GM12865 (cell line): ENCODE measurements at regions not wholly inside any gene's neighbourhood (a gene's known extent, or its start where the extent isn't known, plus 50 kb on each side); places are given as distances from the start of the nearest gene placed in this dataset.
"Not testable (repeated sequence)": the region's sequence is repeated elsewhere in the genome, so short reads cannot be mapped to it uniquely, and the experiment has no call there.

Experiments used
- DNase-seq: peaks from one replicate; pipeline ENCODE4 v3.0.0; 2010; ENCODE audit warnings: low read depth
- H3K4me3 ChIP-seq: 2 replicates; pipeline ENCODE4 v1.5.1; 2011; ENCODE audit warnings: mild to moderate bottlenecking, low read depth, low read length, control low read depth
- TF ChIP-seq, protein P1 (sequence below): IDR thresholded peaks from 2 replicates; pipeline ENCODE4 v1.5.1; 2011; ENCODE audit warnings: low read length, control low read depth, low read depth, inconsistent platforms; ENCODE audit not compliant: insufficient read depth; ENCODE audit errors: missing control alignments

DNA sequence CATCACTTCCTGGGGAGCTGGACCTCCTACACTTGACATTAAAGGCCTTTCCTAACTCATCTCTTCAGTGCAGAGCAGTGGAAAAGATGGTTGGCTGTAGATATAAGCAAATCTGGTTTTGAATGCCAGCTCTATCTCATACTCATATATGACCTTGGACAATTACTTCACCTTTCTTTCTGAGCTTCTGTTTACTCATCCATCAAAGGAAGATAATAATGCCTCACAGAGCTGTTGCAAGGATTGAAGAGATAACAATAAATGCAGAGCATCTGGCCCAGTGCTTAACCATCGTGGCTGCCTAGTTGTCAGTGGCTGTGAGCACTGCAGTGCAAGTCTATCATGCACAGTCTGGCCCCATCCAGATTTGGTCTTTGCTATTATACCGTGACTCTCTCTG lies 148.1 kb upstream of the EOLA2 start:
- DNase-seq = no peak
- TF ChIP-seq, protein P1, sequence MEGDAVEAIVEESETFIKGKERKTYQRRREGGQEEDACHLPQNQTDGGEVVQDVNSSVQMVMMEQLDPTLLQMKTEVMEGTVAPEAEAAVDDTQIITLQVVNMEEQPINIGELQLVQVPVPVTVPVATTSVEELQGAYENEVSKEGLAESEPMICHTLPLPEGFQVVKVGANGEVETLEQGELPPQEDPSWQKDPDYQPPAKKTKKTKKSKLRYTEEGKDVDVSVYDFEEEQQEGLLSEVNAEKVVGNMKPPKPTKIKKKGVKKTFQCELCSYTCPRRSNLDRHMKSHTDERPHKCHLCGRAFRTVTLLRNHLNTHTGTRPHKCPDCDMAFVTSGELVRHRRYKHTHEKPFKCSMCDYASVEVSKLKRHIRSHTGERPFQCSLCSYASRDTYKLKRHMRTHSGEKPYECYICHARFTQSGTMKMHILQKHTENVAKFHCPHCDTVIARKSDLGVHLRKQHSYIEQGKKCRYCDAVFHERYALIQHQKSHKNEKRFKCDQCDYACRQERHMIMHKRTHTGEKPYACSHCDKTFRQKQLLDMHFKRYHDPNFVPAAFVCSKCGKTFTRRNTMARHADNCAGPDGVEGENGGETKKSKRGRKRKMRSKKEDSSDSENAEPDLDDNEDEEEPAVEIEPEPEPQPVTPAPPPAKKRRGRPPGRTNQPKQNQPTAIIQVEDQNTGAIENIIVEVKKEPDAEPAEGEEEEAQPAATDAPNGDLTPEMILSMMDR = no peak
- H3K4me3 ChIP-seq = no peak overlapping the region

DNA sequence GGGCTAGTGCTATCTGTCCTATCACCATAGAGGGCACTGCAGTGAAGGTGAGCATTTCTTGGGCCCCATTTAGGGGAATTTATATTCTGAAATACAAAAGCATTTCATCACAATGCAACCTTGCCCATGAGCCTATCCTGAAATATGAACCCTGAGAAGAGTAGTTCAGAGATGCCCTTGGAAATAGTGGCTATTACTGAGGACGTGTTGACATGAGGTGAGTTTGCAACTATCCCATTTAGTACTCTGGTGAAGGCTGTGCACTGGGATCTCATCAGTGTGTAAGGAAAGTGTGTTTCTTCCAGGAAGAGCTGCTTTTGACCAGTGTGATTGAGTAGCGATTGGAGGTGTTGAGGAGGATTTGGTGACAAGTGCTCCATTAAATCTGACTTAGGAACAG lies 149.3 kb upstream of the EOLA2 start:
- no peak for DNase-seq
- TF ChIP-seq, protein P1 = no peak
- H3K4me3 ChIP-seq = no peak overlapping the region

DNA sequence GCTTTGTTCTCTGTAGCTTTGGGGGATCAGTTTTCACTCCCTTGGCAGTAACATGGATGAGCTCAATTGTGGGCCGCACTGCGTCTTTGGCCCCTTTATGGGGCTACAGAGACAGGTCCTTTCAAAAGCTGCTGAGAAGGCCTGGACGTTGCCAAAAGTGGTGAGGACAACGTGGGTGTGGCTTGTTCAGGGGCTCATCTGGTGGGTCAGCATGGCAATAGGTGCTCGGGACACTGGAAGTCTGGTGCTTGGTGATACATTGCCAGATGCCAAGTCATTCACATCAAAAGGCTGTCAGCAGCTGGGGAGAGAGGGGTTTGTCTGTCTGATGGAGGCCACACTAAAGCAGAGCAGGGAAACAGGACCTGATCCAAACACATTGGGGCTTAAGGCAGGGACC lies 149.8 kb upstream of the EOLA2 start:
- DNase-seq = no peak
- TF ChIP-seq, protein P1 = no peak
- no peak overlapping the region for H3K4me3 ChIP-seq

DNA sequence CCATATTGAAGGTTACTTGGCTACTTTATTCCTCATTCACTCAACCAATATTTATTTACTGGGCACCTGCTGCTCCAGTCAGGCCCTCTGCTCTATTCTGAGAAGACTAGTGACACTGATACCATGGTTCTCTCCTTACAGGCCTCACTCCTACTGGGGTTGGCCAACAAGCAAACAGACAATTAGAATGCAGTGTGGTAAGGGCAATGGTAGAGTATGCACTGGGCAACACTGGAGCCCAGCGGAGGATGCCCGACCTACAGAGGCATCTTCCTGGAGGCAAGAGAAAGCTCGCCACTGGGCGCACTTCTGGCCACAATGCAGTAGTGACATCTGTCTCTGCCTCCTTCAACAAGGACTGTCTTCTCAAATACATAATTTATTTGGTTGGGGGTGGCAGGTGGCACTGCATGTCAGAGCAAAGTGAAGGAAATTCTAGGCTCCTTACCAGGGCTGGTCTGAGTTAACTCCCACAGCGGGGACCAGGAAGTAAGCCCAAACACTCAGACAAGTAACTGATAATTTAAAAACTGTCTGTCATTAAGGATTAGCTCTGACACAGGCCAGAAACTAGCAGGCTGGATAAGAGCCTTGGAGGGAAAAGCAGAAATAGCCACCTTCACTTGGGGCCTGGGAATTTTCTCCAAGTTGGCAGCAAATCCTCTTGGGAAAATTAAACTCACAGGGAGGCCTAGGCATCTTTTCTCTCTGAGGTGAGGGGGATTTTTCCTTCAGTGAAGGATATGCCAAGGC lies 150.7 kb upstream of the EOLA2 start:
- TF ChIP-seq, protein P1 = no peak
- H3K4me3 ChIP-seq = no peak overlapping the region
- DNase-seq = no peak

DNA sequence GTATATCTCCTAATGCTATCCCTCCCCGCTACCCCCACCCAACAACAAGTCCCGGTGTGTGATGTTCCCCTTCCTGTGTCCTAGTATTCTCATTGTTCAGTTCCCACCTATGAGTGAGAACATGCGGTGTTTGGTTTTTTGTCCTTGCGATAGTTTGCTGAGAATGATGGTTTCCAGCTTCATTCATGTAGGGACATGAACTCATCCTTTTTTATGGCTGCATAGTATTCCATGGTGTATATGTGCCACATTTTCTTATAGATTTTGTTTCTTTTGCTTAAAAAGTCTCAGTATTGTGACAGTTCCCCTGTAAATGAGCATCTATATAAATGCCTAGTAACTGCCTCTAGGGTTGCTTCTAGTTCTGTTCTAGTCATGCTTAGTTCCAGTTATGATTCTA lies 153.0 kb upstream of the EOLA2 start:
- not testable (repeated sequence) for H3K4me3 ChIP-seq, DNase-seq

DNA sequence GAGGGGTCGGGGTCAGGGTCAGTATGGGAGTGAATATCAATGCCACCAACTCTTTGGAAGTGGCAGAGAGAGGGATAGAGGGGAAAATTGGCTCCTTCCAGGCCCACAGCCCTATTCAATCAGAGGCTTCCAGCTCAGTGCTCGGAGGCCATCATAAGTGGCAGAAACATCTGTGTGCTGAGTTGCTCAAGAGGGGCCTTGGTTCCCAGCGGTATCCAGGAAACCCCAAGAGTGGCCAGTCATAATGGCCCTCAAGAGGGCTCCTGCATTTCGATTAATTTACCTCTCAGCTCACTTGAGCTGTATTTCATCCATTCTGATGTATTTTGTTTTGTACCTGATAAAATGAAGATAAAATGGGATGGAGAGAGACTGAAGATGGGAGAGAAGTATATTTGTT lies 154.3 kb upstream of the EOLA2 start:
- DNase-seq = no peak
- H3K4me3 ChIP-seq = no peak overlapping the region
- TF ChIP-seq, protein P1 = no peak

DNA sequence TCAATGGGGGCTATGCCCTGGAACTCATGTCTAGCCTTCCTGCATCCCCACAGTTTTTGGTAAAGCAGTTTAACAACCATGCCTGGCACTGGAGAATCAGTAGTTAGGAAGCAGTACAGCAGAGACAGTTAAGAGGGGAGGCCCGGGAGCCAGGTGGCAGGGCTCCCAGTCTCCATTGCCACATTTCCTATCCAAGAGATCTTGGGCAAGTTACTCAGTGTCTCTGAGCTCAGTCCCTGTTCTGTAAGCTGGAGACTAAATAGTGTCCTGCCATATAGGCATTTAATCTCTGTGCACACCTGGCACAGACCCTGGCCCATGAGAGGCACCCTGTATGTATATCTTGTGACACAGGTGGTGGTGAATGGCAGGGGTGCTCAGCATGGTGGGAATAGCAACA lies 156.1 kb upstream of the EOLA2 start:
- TF ChIP-seq, protein P1 = no peak
- DNase-seq = no peak
- no peak overlapping the region for H3K4me3 ChIP-seq
